GM12872 (cell line): ENCODE measurements at regions not wholly inside any gene's neighbourhood (a gene's known extent, or its start where the extent isn't known, plus 50 kb on each side); places are given as distances from the start of the nearest gene placed in this dataset.

ENCODE experiments used
- TF ChIP-seq, protein P1 (sequence below): IDR thresholded peaks from 3 replicates; pipeline ENCODE4 v1.5.1; 2011; ENCODE audit warnings: low read depth, mild to moderate bottlenecking, low read length, moderate library complexity; ENCODE audit not compliant: insufficient read depth

DNA sequence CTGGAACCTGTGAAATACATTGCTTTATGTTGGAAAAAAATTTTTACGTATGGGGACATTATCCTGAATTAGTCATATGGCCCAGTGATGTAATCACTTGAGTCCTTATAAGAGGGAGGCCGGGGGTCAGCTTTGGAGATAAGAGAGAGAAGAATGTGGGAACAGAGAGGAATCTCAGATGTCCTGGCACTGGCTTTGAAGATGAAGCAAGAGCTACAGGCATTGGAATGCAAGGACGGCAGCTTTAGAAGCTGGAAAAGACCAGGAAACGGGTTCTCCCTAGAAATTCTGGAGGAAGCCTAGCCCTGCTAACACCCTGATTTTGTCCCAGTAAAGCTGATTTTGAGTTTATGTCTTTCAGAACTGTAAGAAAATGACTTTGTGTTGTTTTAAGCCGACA, 1129.9 kb upstream of the GYPC start:
- TF ChIP-seq, protein P1, sequence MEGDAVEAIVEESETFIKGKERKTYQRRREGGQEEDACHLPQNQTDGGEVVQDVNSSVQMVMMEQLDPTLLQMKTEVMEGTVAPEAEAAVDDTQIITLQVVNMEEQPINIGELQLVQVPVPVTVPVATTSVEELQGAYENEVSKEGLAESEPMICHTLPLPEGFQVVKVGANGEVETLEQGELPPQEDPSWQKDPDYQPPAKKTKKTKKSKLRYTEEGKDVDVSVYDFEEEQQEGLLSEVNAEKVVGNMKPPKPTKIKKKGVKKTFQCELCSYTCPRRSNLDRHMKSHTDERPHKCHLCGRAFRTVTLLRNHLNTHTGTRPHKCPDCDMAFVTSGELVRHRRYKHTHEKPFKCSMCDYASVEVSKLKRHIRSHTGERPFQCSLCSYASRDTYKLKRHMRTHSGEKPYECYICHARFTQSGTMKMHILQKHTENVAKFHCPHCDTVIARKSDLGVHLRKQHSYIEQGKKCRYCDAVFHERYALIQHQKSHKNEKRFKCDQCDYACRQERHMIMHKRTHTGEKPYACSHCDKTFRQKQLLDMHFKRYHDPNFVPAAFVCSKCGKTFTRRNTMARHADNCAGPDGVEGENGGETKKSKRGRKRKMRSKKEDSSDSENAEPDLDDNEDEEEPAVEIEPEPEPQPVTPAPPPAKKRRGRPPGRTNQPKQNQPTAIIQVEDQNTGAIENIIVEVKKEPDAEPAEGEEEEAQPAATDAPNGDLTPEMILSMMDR, result no peak

DNA sequence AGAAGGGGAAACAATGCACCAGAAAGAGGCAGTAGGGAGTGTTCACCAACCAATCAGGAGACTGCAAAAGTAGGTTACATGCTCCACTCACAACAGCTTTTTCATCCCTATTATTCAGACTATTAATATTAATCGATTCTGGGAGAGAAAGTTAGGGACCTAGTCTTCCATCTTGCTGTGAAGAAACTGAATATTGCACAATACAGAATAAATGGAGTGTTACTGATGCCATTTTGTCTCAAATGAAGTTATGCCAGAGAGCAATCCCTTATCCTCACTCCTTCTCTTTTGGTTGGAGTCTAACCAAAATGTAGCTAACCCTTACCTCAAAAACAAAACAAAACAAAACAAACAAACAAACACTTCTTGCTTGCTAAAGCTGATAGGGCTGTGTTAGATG, 1120.9 kb upstream of the GYPC start:
- TF ChIP-seq, protein P1, result no peak

DNA sequence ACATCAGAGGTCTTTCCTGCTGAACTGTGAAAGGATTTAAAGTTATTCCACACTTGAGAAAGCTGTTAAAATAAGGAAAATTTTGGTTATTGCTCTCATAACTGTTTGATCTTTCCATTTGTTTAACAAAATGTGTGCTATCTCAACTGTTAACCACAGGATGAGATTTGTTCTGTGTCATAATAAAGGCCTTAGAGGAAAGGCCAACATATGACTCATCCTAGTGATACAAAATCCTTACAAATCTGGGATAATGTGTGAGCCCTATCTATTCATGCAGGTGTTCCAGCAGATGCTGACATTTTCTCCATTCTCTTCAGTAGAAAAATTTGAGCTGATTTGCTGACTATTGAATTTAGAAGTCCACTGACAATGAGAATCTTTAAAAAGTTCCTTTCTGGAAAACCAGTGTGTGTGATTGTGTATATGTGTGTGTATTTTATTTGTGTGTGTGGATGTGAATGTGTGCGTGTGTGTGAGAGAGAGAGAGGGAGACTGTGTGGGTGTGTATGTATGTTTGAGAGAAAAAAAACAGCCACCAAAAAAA, 1111.9 kb upstream of the GYPC start:
- TF ChIP-seq, protein P1, result no peak

DNA sequence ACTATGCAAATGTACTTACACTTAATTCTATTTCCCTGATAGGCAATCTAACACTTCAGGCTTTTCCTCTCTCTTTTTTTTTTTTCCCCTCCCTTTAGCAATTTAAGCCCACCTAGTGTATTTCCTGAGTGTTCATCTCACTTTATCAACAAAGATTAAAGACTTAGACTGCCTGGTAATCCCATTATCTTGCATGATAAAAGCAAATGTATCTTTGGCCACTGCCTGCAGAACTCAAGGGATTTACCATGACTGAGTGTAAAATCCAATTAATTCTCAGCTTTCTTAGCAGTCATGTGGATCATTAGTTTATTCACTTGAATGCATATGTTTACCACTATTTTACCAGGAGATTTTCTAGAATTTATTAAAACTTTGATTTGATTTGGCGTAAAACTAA, 1102.2 kb upstream of the GYPC start:
- TF ChIP-seq, protein P1, result no peak

DNA sequence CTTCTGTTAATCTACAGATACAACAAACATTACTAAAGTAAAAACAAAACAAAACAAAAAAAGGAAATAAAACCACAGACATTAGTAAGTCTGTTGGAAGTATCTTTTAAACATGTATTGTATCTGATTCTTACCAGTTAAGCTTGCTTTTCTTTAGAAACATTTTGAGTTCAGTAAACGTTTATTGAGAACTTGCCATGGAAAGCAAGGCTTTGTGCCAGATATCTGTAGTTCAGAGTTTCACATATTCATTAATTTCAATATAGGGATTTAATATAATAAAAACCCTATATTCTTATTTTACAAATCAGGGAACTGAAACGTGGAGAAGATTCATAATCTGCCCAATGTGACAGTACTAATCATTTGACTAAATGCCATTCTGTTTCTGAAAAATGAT, 1101.0 kb upstream of the GYPC start:
- TF ChIP-seq, protein P1, result no peak

DNA sequence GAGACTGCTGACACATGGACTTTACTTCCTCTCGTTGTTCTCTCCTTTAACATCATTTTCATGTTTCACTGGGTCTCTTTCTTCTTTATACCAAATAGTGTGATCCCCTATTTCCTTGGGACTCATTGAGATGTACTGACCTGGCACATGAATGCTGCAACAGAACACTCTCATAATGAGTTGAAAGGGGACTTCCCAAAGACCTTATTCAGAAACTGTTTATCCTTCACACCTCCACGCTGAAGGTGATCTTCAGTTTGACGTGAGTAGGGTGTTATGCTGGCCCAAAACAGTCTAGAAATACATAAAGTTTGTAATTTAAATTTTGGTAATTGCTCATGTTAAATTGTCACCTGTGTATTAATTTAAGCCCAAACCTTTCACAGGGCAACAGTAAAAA, 1096.8 kb upstream of the GYPC start:
- TF ChIP-seq, protein P1, result no peak

DNA sequence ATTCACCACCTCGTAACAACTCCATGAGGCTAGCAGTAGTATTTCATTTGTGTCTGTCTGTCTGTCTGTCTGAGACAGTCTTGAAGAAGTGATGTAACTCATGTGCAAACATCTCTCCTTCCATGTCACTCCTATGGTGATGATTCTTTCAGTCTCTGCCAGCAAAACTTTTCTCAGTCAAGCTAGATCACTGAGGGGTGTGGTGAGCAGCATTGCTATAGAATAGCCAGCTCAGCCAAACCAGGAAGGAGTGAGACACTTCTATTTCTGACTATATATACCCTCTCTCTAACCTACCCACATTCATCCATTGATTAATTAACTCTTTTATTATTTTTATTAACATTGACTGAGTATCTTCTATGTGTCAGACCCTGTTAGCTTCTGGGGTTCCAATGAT, 1095.1 kb upstream of the GYPC start:
- TF ChIP-seq, protein P1, result no peak
